SK-N-SH (cell line): ENCODE measurements at regions not wholly inside any gene's neighbourhood (a gene's known extent, or its start where the extent isn't known, plus 50 kb on each side); places are given as distances from the start of the nearest gene placed in this dataset.

Experiments
- CTCF ChIA-PET: fragments of 300-600, 350-600 bp; formaldehyde crosslinking; extraction: SDS; loops from one replicate; lab custom pipeline; 2021; lab: Yijun Ruan, JAX
- POLR2A ChIA-PET: fragments of 350-600 bp; sonication (Branson Sonifier 250); formaldehyde crosslinking; extraction: SDS; loops from one replicate; lab custom pipeline; 2020; ENCODE audit warnings: antibody characterized with exemption, inconsistent platforms; lab: Yijun Ruan, JAX
- DNase-seq: peaks from one replicate; pipeline ENCODE4 v3.0.0; 2012
- H2AFZ ChIP-seq: fragments of 200-600 bp; sonication (generic); 2 replicates; pipeline ENCODE4 v1.8.1; 2016; ENCODE audit warnings: antibody characterized with exemption, mild to moderate bottlenecking, low read depth
- H3F3A ChIP-seq: fragments of 200-600 bp; sonication (generic); replicated peaks from 2 replicates; pipeline ENCODE3; 2016; ENCODE audit warnings: antibody characterized with exemption, mild to moderate bottlenecking; ENCODE audit not compliant: insufficient read depth
- H3K27ac ChIP-seq, 2 experiments: fragments of 200-500 bp in 1 of 2; fragments of 200-600 bp in 1 of 2; sonication (Bioruptor generic) in 1 of 2; sonication (generic), shearing (Covaris generic) in 1 of 2; 2 replicates each; pipeline versions ENCODE4 v1.5.1 to v1.6.1; 2014 to 2016; ENCODE audit warnings: low read depth in 2 of 2, inconsistent platforms in 1 of 2, low read length in 1 of 2, mild to moderate bottlenecking in 1 of 2, mixed read lengths in 1 of 2
- H3K27me3 ChIP-seq: fragments of 200-600 bp; sonication (generic), shearing (Covaris generic); 2 replicates; pipeline ENCODE4 v1.6.1; 2016; ENCODE audit warnings: mixed run types; ENCODE audit not compliant: insufficient read depth
- H3K36me3 ChIP-seq, 2 experiments: fragments of 200-500 bp in 1 of 2; fragments of 200-600 bp in 1 of 2; sonication (Bioruptor generic) in 1 of 2; sonication (generic) in 1 of 2; replicated peaks in 1 of 2; 2 replicates each; pipeline versions ENCODE3 to v1.5.1; 2014 to 2016; ENCODE audit warnings: low read length in 1 of 2, mild to moderate bottlenecking in 1 of 2; ENCODE audit not compliant: insufficient read depth in 2 of 2, control insufficient read depth in 1 of 2
- H3K4me1 ChIP-seq, 2 experiments: fragments of 200-500 bp in 1 of 2; fragments of 200-600 bp in 1 of 2; sonication (Bioruptor generic) in 1 of 2; sonication (generic), shearing (Covaris generic) in 1 of 2; 2 replicates each; pipeline versions ENCODE4 v1.5.1 to v1.6.1; 2014 to 2016; ENCODE audit warnings: low read depth in 1 of 2, low read length in 1 of 2, mixed run types in 1 of 2; ENCODE audit not compliant: insufficient read depth in 2 of 2, control insufficient read depth in 1 of 2
- H3K4me2 ChIP-seq: fragments of 200-600 bp; sonication (generic), shearing (Covaris generic); 2 replicates; pipeline ENCODE4 v1.6.1; 2017; ENCODE audit warnings: mixed run types
- H3K4me3 ChIP-seq, 2 experiments: fragments of 200-500 bp in 1 of 2; fragments of 200-600 bp in 1 of 2; sonication (Bioruptor generic) in 1 of 2; sonication (generic), shearing (Covaris generic) in 1 of 2; 2 replicates each; pipeline versions ENCODE4 v1.5.1 to v1.8.1; 2014 to 2016; ENCODE audit warnings: low read depth in 2 of 2, inconsistent platforms in 1 of 2, low read length in 1 of 2, mild to moderate bottlenecking in 1 of 2, mixed read lengths in 1 of 2, moderate library complexity in 1 of 2
- H3K79me2 ChIP-seq: fragments of 200-600 bp; sonication (generic); 2 replicates; pipeline ENCODE4 v1.8.1; 2017; ENCODE audit warnings: mild to moderate bottlenecking; ENCODE audit not compliant: insufficient read depth
- H3K9ac ChIP-seq: fragments of 200-600 bp; sonication (generic); 2 replicates; pipeline ENCODE4 v1.6.1; 2017; ENCODE audit warnings: mixed run types
- H3K9me2 ChIP-seq: fragments of 200-600 bp; sonication (generic); 2 replicates; pipeline ENCODE4 v1.6.1; 2017; ENCODE audit warnings: mixed run types
- H3K9me3 ChIP-seq: fragments of 200-600 bp; sonication (generic); 2 replicates; pipeline ENCODE4 v1.6.1; 2017; ENCODE audit warnings: mixed run types, mild to moderate bottlenecking, moderate library complexity
- H4K20me1 ChIP-seq: fragments of 200-600 bp; sonication (generic); 2 replicates; pipeline ENCODE4 v1.6.1; 2017; ENCODE audit warnings: mild to moderate bottlenecking, mixed run types; ENCODE audit not compliant: insufficient read depth
- CTCF ChIP-seq: fragments of 200-600 bp; sonication (generic); IDR thresholded peaks from 2 replicates; pipeline ENCODE4 v1.6.1; 2017; ENCODE audit warnings: antibody characterized with exemption, mild to moderate bottlenecking, moderate library complexity
- EP300 ChIP-seq, 2 experiments: IDR thresholded peaks; 2 replicates each; pipeline versions ENCODE4 v1.4.0 to v1.6.1; 2012; ENCODE audit warnings: borderline replicate concordance in 1 of 2, low read depth in 1 of 2, low read length in 1 of 2
- FOSL2 ChIP-seq: IDR thresholded peaks from 2 replicates; pipeline ENCODE4 v1.4.0; 2012; ENCODE audit warnings: low read depth, mild to moderate bottlenecking, moderate library complexity, borderline replicate concordance
- GABPA ChIP-seq: IDR thresholded peaks from 2 replicates; pipeline ENCODE4 v1.4.0; 2012; ENCODE audit warnings: low read depth, mild to moderate bottlenecking
- GATA2 ChIP-seq: sonication (generic); formaldehyde crosslinking; IDR thresholded peaks from 2 replicates; pipeline ENCODE4 v1.5.0; 2020; ENCODE audit warnings: mild to moderate bottlenecking, missing genetic modification reagents
- MAX ChIP-seq: IDR thresholded peaks from 2 replicates; pipeline ENCODE4 v1.4.0; 2012; ENCODE audit warnings: low read depth
- NRF1 ChIP-seq: IDR thresholded peaks from 2 replicates; pipeline ENCODE4 v1.6.1; 2012; ENCODE audit warnings: low read depth, mild to moderate bottlenecking, low read length
- RAD21 ChIP-seq: IDR thresholded peaks from 2 replicates; pipeline ENCODE4 v1.6.1; 2012; ENCODE audit warnings: mild to moderate bottlenecking, low read length
- REST ChIP-seq: IDR thresholded peaks from 2 replicates; pipeline ENCODE4 v1.6.1; 2012; ENCODE audit warnings: mild to moderate bottlenecking, low read depth, low read length, moderate library complexity
- RXRA ChIP-seq: IDR thresholded peaks from 2 replicates; pipeline ENCODE4 v1.4.0; 2012; ENCODE audit warnings: low read depth, mild to moderate bottlenecking, borderline replicate concordance
- TAF1 ChIP-seq: IDR thresholded peaks from 2 replicates; pipeline ENCODE4 v1.6.1; 2012; ENCODE audit warnings: low read depth, mild to moderate bottlenecking, low read length, moderate library complexity, borderline replicate concordance
- TCF12 ChIP-seq: IDR thresholded peaks from 2 replicates; pipeline ENCODE4 v1.4.0; 2012
- TEAD4 ChIP-seq: IDR thresholded peaks from 2 replicates; pipeline ENCODE4 v1.4.0; 2012; ENCODE audit warnings: mild to moderate bottlenecking, borderline replicate concordance; ENCODE audit not compliant: insufficient read depth
- WGBS: methylation state at CpG from one replicate; pipeline ENCODE4 v1.1.6; 2017; ENCODE audit warnings: low lambda C conversion rate; 5-methylcytosine and 5-hydroxymethylcytosine counted together

- Histone ChIP-seq H2AFZ (peak overlapping the region; percentile 95), H3K36me3 (no peaks in the 10 kb centered on the region), H3K9me2 (no peaks in the 10 kb centered on the region), H3K27me3 (no peaks in the 10 kb centered on the region), H3K9ac (peak overlapping the region; percentile 66), H3F3A (no peaks in the 10 kb centered on the region), H3K9me3 (no peaks in the 10 kb centered on the region), H3K4me1 (peaks cover 0 to 7% of the 10 kb centered on the region in 2 experiments; a peak in 3 of 4 replicates)
- WGBS, result 0% methylated on average over 21 of the region's 36 CpGs
- TF ChIP-seq CTCF (no peak), TEAD4 (no peak), REST (no peak), TAF1 (0 out of 2 replicates have a peak, but pooled peaks have one; percentile 17), TCF12 (no peak), GATA2 (CRISPR knock-in tag) (peak; percentile 20; the same call in 1 of the 2 replicates), FOSL2 (no peak), RXRA (no peak), RAD21 (no peak), EP300 (IDR thresholded peaks at IDR 0.05; ENCODE audit: borderline replicate concordance in 1 of 2, low read depth in 1 of 2, low read length in 1 of 2) (no peak), NRF1 (no peak), GABPA (no peak), MAX (no peak)
- TF ChIP-seq, all 33 proteins: peak for 2
- Histone ChIP-seq H3K4me2 (peak overlapping the region; percentile 95), H3K27ac (no peak overlapping the region; a peak in 1 of 4 replicates), H3K4me3 (peak overlapping the region; percentile 69 to 95), H3K79me2 (no peaks in the 10 kb centered on the region), H4K20me1 (no peaks in the 10 kb centered on the region)
- ChIA-PET CTCF (interaction anchor here (1.5 kb wide), 1 partner anchor 29 kb away, joined by 3 read pairs; no protein-coding TSS in a partner anchor), POLR2A (no interaction called here)
- peak; percentile 66 for DNase-seq
Measured at GRCh38 chr1:200302192-200302920, 107.5 kb downstream of the ZNF281 start.
